ENCODE measurements at regions not wholly inside any gene's neighbourhood (a gene's known extent, or its start where the extent isn't known, plus 50 kb on each side); places are given as distances from the start of the nearest gene placed in this dataset.
"Not testable (repeated sequence)": the region's sequence is repeated elsewhere in the genome, so short reads cannot be mapped to it uniquely, and the experiment has no call there.

- no peak for ATAC-seq
- intact Hi-C loops (cut with DNase I), result no loop called here
Observed at GRCh38 chr18:43982582-43982981, 698.1 kb upstream of the SETBP1 start.

DNA sequence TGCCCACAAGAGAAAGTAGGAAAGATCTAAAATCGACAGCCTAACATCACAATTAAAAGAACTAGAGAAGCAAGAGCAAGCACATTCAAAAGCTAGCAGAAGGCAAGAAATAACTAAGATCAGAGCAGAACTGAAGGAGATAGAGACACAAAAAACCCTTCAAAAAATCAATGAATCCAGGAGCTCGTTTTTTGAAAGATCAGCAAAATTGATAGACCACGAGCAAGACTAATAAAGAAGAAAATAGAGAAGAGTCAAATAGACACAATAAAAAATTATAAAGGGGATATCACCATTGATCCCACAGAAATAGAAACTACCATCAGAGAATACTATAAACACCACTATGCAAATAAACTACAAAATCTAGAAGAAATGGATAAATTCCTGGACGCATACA, 693.6 kb upstream of the SETBP1 start:
- intact Hi-C loops (cut with DNase I); H3K36me3 ChIP-seq; DNase-seq; ATAC-seq; H3K27ac ChIP-seq; H3K27me3 ChIP-seq (ENCODE audit: low read depth); H3K9me3 ChIP-seq; H3K4me1 ChIP-seq; H3K4me3 ChIP-seq: not testable (repeated sequence)

More at GRCh38 chr18:43982582-43982981, 698.1 kb upstream of the SETBP1 start:
- Histone ChIP-seq H3K4me3 (no peak overlapping the region), H3K27me3 (ENCODE audit: low read depth) (no peaks in the 10 kb centered on the region), H3K27ac (no peak overlapping the region), H3K4me1 (no peaks in the 10 kb centered on the region), H3K36me3 (no peaks in the 10 kb centered on the region), H3K9me3 (no peaks in the 10 kb centered on the region)
- DNase-seq, result no peak
- no peak for TF ChIP-seq CTCF (IDR thresholded peaks at IDR 0.05)

- Histone ChIP-seq H3K4me3 (no peak overlapping the region), H3K27me3 (ENCODE audit: low read depth) (no peaks in the 10 kb centered on the region), H3K36me3 (no peaks in the 10 kb centered on the region), H3K9me3 (no peaks in the 10 kb centered on the region), H3K27ac (no peak overlapping the region), H3K4me1 (no peaks in the 10 kb centered on the region)
- TF ChIP-seq CTCF (IDR thresholded peaks at IDR 0.05), result no peak
- DNase-seq (no peak), ATAC-seq (no peak)
- intact Hi-C loops (cut with DNase I), result no loop called here
Observed at GRCh38 chr18:43992741-43993140, 687.9 kb upstream of the SETBP1 start.

DNA sequence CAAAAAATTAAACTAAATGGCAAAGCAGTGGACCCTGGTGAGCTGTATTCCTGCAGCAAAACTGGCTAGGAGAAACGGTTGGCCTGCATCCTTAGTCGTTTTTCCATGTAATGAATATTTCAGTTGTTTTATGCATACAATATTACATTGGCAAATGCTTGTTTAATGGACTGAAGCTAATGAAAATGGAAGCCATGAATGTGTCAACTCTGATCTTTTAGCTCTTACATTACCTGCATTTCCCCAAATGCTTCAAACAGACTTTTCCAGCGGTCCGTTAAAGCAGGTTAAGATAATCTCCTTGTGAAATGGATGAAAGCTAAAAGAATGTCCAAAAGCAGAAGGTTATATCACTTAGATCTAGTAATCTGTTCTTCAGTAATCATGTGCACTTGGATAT, 686.3 kb upstream of the SETBP1 start:
- no peak for TF ChIP-seq CTCF (IDR thresholded peaks at IDR 0.05)
- Histone ChIP-seq H3K27ac (no peak overlapping the region), H3K4me3 (no peak overlapping the region), H3K4me1 (no peaks in the 10 kb centered on the region), H3K9me3 (no peaks in the 10 kb centered on the region), H3K36me3 (no peaks in the 10 kb centered on the region), H3K27me3 (ENCODE audit: low read depth) (no peaks in the 10 kb centered on the region)
- intact Hi-C loops (cut with DNase I), result no loop called here
- DNase-seq, result no peak
- ATAC-seq, result no peak

DNA sequence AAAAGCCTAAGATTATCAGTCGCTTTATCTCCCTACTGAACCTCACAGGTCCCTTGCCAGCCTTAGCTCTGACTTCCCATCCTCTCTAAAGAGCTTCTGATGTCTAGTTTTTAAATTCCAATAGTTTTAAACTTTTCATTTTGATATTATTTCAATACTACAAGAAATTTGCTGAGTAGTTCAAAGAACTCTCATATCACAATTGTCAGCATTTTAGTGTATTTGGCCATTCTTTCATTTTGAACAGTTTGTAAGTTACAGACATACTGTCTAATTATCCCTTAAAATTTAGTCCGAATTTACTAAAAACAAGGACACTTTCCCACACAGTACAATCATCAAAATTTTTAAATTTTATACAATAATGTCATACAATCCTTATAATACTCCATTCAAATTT, 666.8 kb upstream of the SETBP1 start:
- intact Hi-C loops (cut with DNase I), result no loop called here
- Histone ChIP-seq H3K36me3 (no peaks in the 10 kb centered on the region), H3K9me3 (no peaks in the 10 kb centered on the region), H3K4me3 (no peak overlapping the region), H3K4me1 (no peaks in the 10 kb centered on the region), H3K27ac (no peak overlapping the region), H3K27me3 (ENCODE audit: low read depth) (no peaks in the 10 kb centered on the region)
- no peak for TF ChIP-seq CTCF (IDR thresholded peaks at IDR 0.05)
- no peak for ATAC-seq
- no peak for DNase-seq

DNA sequence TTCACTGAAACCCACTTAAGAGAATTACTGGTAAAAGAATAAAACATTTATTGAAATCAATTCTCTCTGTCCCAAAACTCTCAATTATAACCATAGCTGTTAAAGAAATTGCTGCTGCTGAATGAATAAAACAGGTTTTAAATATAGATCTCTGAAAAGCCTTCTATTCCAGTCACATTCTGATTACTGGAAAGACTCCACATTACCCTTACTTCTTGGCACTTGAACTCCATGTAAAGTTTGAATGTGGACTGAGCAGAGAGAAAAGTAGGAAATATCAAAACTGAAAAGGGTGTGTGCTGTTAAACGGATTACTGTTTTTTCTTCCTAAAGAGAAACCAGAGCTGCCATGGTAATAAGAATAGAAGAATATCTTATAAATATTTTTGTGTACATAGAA, 655.3 kb upstream of the SETBP1 start:
- H3K4me1 ChIP-seq, result no peaks in the 10 kb centered on the region
- no peaks in the 10 kb centered on the region for H3K27me3 ChIP-seq (ENCODE audit: low read depth)
- H3K9me3 ChIP-seq, result no peaks in the 10 kb centered on the region
- no peak overlapping the region for H3K4me3 ChIP-seq
- intact Hi-C loops (cut with DNase I), result no loop called here
- no peak for TF ChIP-seq CTCF (IDR thresholded peaks at IDR 0.05)
- H3K36me3 ChIP-seq, result no peaks in the 10 kb centered on the region
- ATAC-seq, result no peak
- no peak overlapping the region for H3K27ac ChIP-seq
- no peak for DNase-seq

All from lower lobe of right lung (tissue), 2 donors.